HG02938 (cell line): ENCODE measurements at regions not wholly inside any gene's neighbourhood (a gene's known extent, or its start where the extent isn't known, plus 50 kb on each side); places are given as distances from the start of the nearest gene placed in this dataset.
"Not testable (repeated sequence)": the region's sequence is repeated elsewhere in the genome, so short reads cannot be mapped to it uniquely, and the experiment has no call there.

Experiments
- ATAC-seq: cut with Tn5 transposase; IDR thresholded peaks from one replicate; pipeline ENCODE4 v1.9.1; 2021; ENCODE audit warnings: mild to moderate bottlenecking, moderate library complexity; ENCODE audit not compliant: unreplicated experiment

DNA sequence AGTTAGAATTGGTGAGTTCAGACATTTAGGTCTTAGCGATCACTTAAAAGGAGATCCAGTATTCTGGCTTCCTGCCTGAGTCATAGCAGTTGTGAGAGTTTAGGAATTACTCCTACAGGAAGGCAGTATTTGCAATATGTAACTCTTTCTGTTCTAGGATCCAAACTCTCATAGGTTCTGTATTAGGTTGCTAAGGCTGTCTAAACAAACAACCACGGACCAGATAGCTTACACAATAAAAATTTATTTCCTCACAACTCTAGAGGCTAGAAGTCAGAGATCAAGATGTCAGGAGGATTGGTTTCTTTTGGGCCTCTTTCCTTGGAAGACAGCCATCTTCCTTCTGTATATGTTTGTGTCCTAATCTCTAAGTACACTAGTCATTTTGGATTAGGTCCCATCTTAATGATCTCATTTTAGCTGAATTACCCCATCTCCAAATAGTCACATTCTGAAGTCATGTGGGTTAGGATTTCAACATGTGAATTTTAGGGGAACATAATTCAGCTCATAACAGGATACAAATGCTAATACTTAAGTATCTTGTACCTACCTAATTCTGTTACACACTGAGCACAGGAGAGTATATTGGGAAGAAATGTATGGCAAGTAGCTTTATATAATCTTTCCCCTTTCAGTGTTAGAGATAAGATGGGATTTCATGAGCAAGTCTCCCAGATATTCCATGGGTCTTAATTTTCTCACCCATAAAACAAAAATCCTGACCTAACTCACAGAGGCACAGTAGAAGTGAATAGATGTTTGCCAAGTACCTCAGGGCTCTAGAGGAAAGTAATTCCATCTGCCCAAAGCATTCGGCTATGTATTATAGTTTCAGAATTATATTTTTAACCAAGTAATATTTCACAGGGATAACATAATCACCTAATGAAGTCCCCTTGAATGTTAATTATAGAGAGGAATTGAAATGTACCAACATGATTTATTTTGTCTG is 144.4 kb downstream of the PTBP2 start:
- no peak for ATAC-seq

DNA sequence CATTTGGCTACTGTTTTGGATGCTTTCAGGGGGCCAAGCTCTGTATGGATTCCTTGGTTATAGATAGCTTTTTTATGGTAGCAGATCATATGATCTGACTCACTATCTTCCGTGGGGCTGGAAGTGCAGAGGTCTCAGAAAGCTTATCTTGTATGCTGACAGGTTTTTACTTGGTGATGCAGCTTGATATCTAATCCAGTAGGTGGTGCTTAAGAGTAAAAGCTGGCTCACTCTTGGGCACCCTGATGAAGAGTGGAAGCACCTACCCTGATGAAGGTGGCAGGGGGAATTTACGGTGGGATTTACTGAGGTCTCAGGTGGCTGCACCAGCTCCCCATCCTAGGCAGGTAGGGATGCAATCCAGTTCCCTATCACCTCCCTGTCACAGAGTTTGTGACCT is 151.2 kb downstream of the PTBP2 start:
- ATAC-seq: no peak

DNA sequence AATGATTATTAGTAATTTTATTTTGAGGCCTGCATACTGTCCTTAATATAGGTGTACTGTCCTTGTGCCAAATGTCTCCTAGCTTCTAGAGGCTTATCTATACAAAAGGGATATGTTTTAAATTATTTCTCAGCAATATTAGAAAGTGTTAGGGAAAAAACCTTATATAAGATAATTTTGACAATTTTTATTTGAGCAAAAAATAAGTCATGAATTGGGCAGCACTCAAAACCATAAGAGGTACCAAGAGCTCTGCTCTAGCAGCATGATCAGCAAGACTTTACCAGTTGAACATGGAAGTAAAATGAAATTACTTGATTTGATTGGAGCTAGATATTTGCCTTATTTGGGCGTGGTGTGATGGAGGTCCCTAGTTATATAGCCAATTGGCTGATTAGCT is 157.1 kb downstream of the PTBP2 start:
- ATAC-seq: no peak

DNA sequence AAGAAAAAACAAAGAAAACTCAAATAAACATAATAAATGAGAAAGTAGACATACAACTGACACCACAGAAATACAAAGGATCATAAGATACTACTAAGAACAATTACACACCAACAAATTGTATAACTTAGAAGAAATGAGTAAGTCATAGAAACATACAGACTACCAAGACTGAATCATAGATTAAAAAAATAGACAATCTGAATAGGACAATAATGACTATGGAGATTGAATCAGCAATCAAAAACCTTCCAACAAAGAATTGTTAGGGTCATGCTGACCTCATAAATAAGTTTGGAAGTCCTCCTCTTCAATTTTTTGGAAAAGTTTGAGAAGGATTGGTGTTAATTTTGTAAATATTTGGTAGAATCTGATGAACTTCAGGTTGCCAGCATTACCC is 159.0 kb downstream of the PTBP2 start:
- ATAC-seq: no peak

DNA sequence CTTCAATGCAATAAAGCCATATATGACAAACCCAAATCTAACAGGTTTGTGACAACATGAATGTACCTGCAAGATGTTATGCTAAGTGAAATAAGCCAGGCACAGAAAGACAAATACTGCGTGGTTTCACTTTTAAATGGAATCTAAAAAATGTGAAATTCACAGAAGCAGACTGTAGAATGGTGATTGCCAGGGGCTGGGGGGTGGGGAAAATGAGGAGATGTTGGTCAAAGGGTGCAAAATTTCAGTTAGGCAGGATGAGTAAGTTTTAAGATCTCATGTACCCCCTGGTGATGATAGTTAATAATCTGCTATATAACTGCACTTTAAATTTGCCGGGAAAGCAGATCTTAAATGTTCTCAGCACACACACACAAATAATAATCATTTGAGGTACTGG is 160.5 kb downstream of the PTBP2 start:
- no peak for ATAC-seq

DNA sequence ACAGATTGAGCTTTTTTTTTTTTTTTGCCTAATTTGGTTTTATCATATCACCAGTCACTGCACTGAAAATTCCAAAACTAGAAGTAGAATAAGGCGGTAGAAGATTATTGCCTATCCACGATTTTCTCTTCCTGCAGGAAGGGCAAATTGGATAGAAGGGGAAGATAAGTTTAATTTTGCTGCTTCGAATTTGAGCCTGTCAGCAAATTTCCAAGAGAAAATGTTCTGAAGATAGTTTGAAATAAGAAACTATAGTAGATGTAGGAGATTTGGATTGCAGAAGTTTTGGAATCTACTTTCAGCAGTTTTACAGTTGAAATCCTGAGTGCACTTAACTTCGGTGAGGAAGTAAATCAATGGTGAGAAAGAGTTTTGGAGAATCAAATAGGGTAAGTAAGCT is 164.9 kb downstream of the PTBP2 start:
- ATAC-seq: no peak

DNA sequence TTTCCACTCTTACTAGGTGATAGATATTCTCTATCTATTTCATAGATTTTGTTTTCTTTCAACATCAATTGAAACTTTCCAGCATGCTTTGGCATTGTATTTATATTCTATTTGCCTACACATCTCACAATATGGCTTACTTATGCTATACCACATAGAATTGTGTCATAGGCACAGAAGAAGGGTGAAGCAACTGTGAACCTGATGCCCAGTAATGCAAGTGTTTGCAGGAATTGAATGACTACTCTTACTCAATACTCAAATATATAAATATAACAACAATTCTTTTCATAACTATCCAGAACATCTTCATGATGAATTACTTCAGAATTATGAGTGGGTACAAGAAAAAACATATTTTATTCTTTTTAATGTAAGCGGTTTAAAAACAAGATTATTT is 165.9 kb downstream of the PTBP2 start:
- ATAC-seq: no peak

DNA sequence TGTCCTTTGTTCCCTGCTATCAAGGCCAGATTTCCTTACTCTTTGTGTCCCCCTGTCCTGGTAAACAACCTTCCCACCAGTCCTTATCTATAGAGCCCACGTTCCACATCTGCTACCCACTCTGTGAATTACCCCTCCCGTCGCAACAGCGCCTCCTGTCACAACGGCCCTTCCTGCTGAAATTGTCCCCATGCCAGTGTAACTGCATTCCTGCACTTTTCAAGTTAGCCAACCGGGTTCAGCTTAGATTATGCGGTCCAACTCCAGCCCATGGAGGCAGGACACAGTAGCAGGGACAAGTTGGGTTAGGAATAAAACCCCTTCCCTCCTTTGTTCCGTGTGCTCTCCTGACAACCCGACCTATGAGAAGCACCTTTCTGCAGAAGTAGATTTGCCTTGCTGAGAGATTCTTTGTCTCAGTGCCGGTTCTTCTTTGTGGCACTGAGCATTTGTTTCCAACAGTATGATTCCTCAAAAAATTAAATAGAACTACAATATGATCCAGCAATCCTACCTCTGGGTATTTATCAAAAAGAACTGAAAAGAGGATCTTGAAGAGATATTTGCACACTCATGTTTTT is 180.3 kb downstream of the PTBP2 start:
- ATAC-seq: no peak

DNA sequence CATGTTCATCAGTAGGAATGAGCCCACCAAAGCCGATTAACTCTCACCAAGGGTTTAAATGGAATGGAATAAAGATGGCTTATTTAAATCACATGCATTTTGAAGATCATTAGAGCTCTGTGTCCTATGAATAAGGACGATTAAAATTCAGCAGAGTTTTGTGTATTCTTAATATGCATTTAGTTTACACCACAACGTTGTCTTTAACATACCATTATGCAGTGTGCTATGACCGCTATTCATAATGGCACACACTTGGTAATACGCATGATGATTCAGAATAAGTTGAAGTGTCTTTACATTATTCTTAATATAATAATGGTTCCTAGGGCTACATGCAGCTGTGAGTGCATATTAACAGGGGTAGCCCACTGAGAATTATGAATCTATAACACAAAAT is 190.7 kb downstream of the PTBP2 start:
- ATAC-seq: no peak

DNA sequence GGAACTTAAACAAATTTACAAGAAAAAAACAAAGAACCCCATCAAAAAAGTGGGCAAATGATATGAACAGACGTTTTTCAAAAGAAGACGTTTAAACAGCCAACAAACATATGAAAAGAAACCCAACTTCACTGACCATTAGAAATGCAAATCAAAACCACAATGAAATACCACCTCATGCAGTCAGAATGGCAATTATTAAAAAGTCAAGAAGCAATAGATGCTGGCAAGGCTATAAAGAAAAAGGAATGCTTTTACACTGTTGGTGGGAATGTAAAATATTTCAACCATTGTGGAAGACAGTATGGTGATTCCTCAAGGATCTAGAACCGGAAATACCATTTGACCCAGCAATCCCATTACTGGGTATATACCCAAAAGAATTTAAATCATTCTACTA is 194.1 kb downstream of the PTBP2 start:
- ATAC-seq: not testable (repeated sequence)

DNA sequence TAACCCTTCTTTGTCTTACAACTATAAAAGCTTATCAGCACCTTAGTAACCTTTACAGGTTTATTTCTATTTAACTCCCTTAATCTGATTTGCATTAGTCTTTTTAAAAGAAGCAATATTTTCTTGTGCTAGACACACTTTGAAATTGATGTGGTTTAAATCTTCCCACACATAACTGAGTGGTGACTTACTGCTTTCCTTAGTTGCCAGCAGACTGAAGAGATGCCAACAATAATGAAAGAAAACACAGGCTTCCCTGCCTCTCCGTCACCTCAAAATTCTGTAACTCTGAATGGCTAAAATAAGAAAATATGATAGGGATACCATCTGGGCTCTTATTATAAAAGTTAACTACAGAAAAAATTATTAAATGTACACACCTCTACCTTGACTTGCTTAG is 196.8 kb downstream of the PTBP2 start:
- ATAC-seq: no peak

DNA sequence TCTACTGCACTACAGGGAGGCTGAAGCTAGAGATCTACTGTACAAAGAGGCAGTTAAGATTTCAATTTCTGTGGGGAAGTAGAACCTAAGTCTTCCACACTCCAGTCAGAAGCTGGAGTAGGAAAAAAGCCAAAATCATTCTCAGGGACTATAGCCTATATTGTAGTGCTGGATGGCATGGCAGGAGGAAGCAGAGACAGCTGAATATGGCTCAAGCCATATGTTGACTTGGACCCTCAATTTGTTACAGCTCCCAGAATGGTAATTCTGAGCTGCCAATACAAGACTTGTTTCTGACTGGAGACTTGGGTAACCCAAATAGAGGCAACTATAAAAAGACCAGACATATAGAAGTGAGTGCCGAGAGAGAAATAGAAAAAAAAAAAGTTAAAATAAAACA is 200.6 kb downstream of the PTBP2 start:
- ATAC-seq: no peak

DNA sequence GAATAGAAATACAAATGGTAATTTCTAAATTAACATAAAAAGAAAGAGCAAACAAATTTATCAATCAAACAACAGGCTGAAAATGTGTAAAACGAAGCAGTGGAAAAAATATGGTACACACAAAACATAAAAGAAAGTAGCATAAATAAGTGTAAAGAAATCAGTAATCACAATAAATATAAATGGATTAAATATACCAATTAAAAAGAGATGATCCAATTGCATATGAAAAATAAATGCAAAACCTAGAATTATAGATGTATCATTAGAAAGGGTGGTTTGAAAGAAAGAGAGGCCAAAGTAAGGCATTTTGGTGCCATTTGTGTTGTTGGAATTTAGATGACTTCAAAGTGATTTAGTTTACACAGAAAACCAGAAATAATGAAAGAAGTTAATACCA is 202.2 kb downstream of the PTBP2 start:
- ATAC-seq: no peak

DNA sequence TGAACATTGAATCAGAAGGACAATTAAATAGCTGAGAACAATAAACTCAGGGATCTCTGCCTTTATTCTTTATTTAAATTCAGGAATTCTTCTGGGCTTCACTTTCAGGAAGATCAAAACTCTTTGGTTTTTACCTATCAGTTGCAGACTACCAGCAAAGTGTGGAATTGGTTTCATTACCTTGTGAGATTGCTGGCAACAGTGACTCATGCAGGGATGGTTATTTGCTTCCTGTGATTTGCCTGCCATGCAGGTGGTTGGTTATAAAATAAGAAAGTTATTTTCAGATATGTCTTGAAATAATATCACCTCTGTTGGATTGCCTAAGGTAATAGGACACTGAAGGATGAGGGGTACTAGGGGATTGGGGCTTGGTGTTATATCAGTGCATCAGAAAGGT is 204.6 kb downstream of the PTBP2 start:
- no peak for ATAC-seq

DNA sequence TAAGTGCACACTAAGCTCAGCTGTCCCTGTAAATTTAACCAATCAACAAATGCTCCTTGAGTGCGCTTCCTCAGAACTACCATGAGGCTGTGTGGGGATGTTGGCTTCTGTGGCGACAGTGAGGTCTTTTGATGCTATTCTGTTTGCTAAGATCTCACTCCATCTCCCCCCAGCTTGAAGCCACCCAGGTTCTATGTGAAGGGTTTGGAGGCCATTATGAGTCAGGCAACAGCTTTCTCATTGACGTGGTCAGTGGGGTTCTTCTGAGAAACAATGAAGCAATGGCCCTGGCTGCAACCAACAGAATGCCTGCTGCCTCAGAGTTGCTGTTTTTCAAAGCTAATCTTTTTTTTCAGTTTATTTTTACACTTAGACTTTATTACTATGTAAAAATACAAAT is 205.5 kb downstream of the PTBP2 start:
- no peak for ATAC-seq

DNA sequence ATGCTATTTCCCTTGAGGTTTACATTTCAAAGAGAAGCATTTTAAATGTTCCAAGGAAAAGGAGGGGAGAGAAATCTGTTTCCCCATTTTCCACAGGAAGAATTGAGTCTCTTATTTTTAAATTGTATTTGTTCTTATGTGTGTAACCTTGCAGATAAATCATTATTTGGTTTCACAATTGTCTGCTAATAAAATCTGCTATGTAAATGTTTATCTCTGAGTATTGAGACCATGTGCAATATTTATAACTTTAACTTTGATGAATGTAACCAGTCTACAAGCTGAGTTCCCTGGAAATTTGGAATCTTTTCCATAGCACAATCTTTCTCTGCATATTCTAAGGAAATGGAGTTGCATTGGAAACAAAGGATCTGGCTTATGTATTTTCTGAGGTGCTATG is 209.6 kb downstream of the PTBP2 start:
- ATAC-seq: no peak

DNA sequence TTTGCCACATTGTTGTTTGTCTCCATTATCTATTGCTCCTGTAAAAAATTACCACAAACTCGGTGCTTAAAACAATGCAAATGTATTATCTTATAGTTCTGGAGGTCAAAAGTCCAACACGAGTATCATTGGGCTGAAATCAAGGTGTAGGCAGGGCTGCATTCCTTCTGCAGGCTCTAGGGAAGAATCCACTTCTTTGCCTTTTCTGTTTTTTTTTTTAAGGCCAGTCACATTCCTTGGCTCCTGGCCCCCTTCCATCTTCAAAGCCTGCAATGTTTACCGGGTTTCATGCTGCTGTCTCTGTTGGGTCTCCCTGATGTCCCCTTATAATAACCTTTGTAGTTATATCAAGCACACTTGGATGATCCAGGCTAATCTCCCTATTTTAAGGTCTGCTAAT is 212.7 kb downstream of the PTBP2 start:
- no peak for ATAC-seq

DNA sequence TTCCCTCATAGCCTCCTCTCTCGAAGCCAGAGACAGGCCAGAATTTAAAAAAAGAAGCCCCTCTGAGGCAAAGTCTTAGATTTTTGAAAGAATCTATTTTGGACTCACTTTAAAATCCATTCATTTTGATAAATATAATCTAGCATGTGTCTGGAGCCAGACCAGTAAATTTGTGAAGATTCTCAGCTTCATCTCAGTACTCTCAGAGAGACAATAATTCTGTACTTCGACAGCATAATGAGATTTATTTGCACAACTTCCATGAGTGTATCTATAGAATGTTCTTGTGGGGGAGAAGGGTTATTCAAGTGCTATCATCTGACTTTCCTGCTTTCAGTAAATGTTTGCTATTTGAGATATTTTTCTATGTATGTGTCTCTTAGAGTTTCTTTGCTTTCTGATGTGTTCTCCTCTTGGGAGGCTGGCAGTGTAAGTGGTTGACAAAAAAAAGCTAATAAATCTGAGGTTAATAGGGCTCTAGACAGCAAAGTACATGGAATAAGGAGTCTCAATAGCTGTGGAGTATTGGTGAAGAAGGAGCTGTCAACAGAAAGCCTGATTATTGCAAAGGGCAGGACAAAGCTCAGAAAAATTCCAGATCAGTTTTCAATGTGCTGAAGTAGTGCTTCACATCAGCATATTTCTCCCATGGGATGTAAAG is 223.0 kb downstream of the PTBP2 start:
- no peak for ATAC-seq

DNA sequence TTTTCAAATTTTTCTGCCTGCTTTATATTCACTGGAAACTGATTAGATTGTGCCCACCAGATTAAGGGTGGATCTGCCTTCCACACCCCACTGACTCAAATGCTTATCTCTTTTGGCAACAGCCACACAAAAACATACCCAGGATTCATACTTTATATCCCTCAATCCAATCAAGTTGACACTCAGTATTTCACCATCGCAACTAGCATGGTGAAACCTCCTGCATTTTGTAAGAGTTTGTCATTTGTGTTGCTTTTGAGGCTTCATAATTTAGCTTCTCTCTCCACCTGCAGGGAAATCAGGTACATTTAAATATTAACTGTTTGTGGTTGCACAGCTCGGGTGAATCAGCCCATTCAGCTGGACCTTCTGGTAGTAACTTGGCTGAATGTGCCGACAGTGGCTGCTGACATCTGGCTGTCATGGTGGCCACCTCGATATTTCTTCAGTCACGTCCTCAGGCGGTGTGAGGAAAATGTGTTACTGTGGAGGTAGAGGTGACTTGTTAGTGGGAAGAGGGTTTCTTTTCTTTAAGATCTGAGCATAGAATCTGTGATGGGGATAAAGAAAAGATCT is 224.0 kb downstream of the PTBP2 start:
- ATAC-seq: no peak

DNA sequence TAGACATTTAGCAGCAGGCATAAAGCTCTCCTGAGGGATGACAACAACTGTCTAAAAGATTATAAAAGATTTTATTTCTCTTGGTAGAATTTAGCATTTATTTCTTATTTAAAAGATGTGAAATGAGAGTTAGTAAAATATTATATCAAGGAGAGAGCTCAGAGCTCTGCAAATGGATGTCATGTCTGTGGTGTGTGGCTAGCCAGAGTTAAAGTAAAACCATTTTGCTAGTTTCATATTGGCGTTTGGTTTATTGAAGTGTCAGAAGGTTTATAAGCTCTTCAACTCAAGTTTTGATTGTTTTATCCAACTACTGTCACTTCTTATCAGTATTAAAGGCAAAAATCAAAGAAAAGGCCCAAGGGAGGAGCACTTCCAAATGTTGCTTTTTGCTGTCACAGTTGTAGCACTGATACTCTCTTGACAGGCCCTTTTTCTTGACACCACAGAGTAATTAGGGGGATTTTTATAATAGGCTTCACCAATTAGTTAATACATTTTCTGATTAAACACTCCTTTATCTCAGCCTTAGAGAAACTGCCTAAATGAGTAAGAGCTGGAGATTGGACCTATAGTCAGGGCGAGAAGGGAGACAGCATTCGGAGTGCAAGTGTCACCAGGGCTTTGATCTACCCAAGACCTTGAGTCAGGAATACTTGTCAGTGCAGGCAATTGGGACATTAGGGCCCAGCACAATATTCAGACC is 233.9 kb downstream of the PTBP2 start:
- no peak for ATAC-seq

DNA sequence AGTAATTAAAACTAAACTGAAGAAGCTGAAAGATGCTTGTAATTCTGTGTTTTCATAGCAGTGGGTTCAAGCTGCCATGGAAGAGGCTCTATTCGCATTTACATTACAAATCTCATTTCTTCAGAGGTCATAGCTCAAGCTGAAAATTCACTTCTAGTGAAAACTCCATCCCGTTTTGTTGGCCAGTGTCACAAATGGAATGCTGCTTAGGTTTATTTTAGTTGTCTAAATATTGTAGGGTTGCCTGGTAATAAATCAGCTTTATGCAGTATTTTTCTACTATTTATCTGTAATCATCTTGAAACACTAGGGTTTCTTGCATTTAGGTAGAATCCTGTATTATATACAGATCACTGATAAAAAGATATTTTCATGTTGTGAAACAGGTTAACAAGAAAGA is 240.6 kb downstream of the PTBP2 start:
- no peak for ATAC-seq
